Activated CD8-positive, alpha-beta T cell treated with anti-CD3 and anti-CD28 coated beads for 36 hours (primary cell): ENCODE measurements at regions not wholly inside any gene's neighbourhood (a gene's known extent, or its start where the extent isn't known, plus 50 kb on each side); places are given as distances from the start of the nearest gene placed in this dataset.

Source experiments
- ATAC-seq: fragments of 200-7000 bp; cut with Tn5 transposase; one replicate; pipeline ENCODE4 v1.10.0; 2021; ENCODE audit warnings: mild to moderate bottlenecking, moderate library complexity
- CTCF ChIA-PET: fragments of 350-600 bp; sonication (Branson Sonifier 250); formaldehyde crosslinking; loops from one replicate; lab custom pipeline; 2021; ENCODE audit warnings: antibody characterized with exemption; lab: Charles Lee
- POLR2A ChIA-PET: fragments of 350-600 bp; sonication (Branson Sonifier 250); formaldehyde crosslinking; loops from one replicate; lab custom pipeline; 2021; ENCODE audit warnings: antibody characterized with exemption; lab: Charles Lee
- DNase-seq: peaks from one replicate; pipeline ENCODE4 v3.0.0-alpha.2; 2020
- H3K27ac Mint-ChIP-seq: one replicate; pipeline ENCODE4 v1.8.0; 2021; ENCODE audit warnings: mild to moderate bottlenecking, mixed read lengths
- H3K27me3 Mint-ChIP-seq: one replicate; pipeline ENCODE4 v1.8.0; 2021; ENCODE audit warnings: mixed read lengths
- H3K36me3 Mint-ChIP-seq: one replicate; pipeline ENCODE4 v1.8.0; 2021; ENCODE audit warnings: low read depth, mixed read lengths
- H3K4me1 Mint-ChIP-seq: one replicate; pipeline ENCODE4 v1.8.0; 2021; ENCODE audit warnings: low read depth, mixed read lengths
- H3K4me3 Mint-ChIP-seq: one replicate; pipeline ENCODE4 v1.8.0; 2021; ENCODE audit warnings: mild to moderate bottlenecking, moderate library complexity, mixed read lengths
- H3K9me3 Mint-ChIP-seq: one replicate; pipeline ENCODE4 v1.8.0; 2021; ENCODE audit warnings: mixed read lengths
- CTCF ChIP-seq: fragments of 200-600 bp; IDR thresholded peaks from one replicate; pipeline ENCODE4 v1.8.0; 2022; ENCODE audit warnings: antibody characterized with exemption, mild to moderate bottlenecking
- intact Hi-C: fragments of 100-400 bp; cut with micrococcal nuclease; formaldehyde crosslinking; loops from one replicate; pipeline ENCODE4 v1.10.0; 2022

GRCh38 chr3:118406562-118406961, 628.1 kb downstream of the IGSF11 start:
- TF ChIP-seq CTCF: no peak
- no peaks in the 10 kb centered on the region for H3K4me1 Mint-ChIP-seq

GRCh38 chr3:118408431-118408830, 626.2 kb downstream of the IGSF11 start:
- intact Hi-C loops: no loop called here
- Mint-ChIP-seq H3K4me3 (no peak overlapping the region), H3K9me3 (peaks cover 6% of the 10 kb centered on the region), H3K4me1 (no peaks in the 10 kb centered on the region), H3K27ac (no peak overlapping the region), H3K27me3 (no peaks in the 10 kb centered on the region), H3K36me3 (no peaks in the 10 kb centered on the region)
- ChIA-PET CTCF (interaction anchor here (1.0 kb wide), 1 partner anchor 9 kb away, joined by 3 read pairs; no protein-coding TSS in a partner anchor), POLR2A (no interaction called here)
- TF ChIP-seq CTCF: no peak
- no peak for ATAC-seq
- no peak for DNase-seq

More at GRCh38 chr3:118406562-118406961, 628.1 kb downstream of the IGSF11 start:
- DNase-seq (no peak), ATAC-seq (no peak)
- ChIA-PET POLR2A (no interaction called here), CTCF (no interaction called here)
- Mint-ChIP-seq H3K4me3 (no peak overlapping the region), H3K9me3 (peaks cover 6% of the 10 kb centered on the region), H3K27me3 (no peaks in the 10 kb centered on the region), H3K36me3 (no peaks in the 10 kb centered on the region), H3K27ac (no peak overlapping the region)
- intact Hi-C loops: no loop called here

- DNase-seq (no peak), ATAC-seq (no peak)
- ChIA-PET CTCF (no interaction called here), POLR2A (no interaction called here)
- no peak overlapping the region for H3K4me3 Mint-ChIP-seq
- H3K9me3 Mint-ChIP-seq: peaks cover 8% of the 10 kb centered on the region
- no peaks in the 10 kb centered on the region for H3K27me3 Mint-ChIP-seq
- no peaks in the 10 kb centered on the region for H3K4me1 Mint-ChIP-seq
- no peak overlapping the region for H3K27ac Mint-ChIP-seq
- H3K36me3 Mint-ChIP-seq: no peaks in the 10 kb centered on the region
- no peak for TF ChIP-seq CTCF
- intact Hi-C loops: no loop called here
Measured at GRCh38 chr3:118412503-118412902, 622.1 kb downstream of the IGSF11 start.

- TF ChIP-seq CTCF: no peak
- H3K27ac Mint-ChIP-seq: no peak overlapping the region
- H3K4me1 Mint-ChIP-seq: no peaks in the 10 kb centered on the region
- H3K4me3 Mint-ChIP-seq: no peak overlapping the region
- CTCF ChIA-PET: no interaction called here
- no peaks in the 10 kb centered on the region for H3K27me3 Mint-ChIP-seq
- DNase-seq (no peak), ATAC-seq (no peak)
- POLR2A ChIA-PET: no interaction called here
- H3K9me3 Mint-ChIP-seq: no peaks in the 10 kb centered on the region
- intact Hi-C loops: no loop called here
- H3K36me3 Mint-ChIP-seq: no peaks in the 10 kb centered on the region
Measured at GRCh38 chr3:118425272-118425837, 609.3 kb downstream of the IGSF11 start.

- no peak for TF ChIP-seq CTCF
- no peak overlapping the region for H3K4me3 Mint-ChIP-seq
- ChIA-PET POLR2A (no interaction called here), CTCF (no interaction called here)
- ATAC-seq (no peak), DNase-seq (no peak)
- H3K9me3 Mint-ChIP-seq: no peaks in the 10 kb centered on the region
- no peak overlapping the region for H3K27ac Mint-ChIP-seq
- no peaks in the 10 kb centered on the region for H3K4me1 Mint-ChIP-seq
- intact Hi-C loops: no loop called here
- H3K36me3 Mint-ChIP-seq: no peaks in the 10 kb centered on the region
- no peaks in the 10 kb centered on the region for H3K27me3 Mint-ChIP-seq
Measured at GRCh38 chr3:118433825-118434224, 600.8 kb downstream of the IGSF11 start.
